Panc1 (cell line): ENCODE measurements at regions not wholly inside any gene's neighbourhood (a gene's known extent, or its start where the extent isn't known, plus 50 kb on each side); places are given as distances from the start of the nearest gene placed in this dataset.

Source experiments
- ATAC-seq: fragments of 200-7000 bp; cut with Tn5 transposase; 2 replicates; pipeline ENCODE4 v1.9.1; 2020; ENCODE audit warnings: mild to moderate bottlenecking, moderate library complexity
- BruUV-seq: library from RNA; stranded (reverse); fragments of 400-500 nt; replicated peaks from 2 replicates; lab custom pipeline; 2021; lab: Mats Ljungman, UMichigan
- CTCF ChIA-PET: fragments of 300-600 bp; sonication (Branson Sonifier 250); formaldehyde crosslinking; loops from one replicate; lab custom pipeline; 2022; ENCODE audit warnings: antibody characterized with exemption; lab: Charles Lee
- POLR2A ChIA-PET: fragments of 300-600 bp; sonication (Branson Sonifier 250); formaldehyde crosslinking; loops from one replicate; lab custom pipeline; 2022; ENCODE audit warnings: antibody characterized with exemption; lab: Charles Lee
- DNase-seq: peaks from one replicate; pipeline ENCODE4 v3.0.0-alpha.2; 2010; ENCODE audit warnings: low read depth, low spot score
- H3K27ac ChIP-seq: 2 replicates; pipeline ENCODE4 v1.5.1; 2011; ENCODE audit warnings: mild to moderate bottlenecking, low read length, inconsistent platforms
- H3K27me3 ChIP-seq: fragments of 200-500 bp; sonication (Bioruptor generic); 2 replicates; pipeline ENCODE4 v1.6.0; 2014; ENCODE audit warnings: low read length, inconsistent platforms; ENCODE audit not compliant: control insufficient read depth, insufficient read depth
- H3K36me3 ChIP-seq: fragments of 200-500 bp; sonication (Bioruptor generic); 2 replicates; pipeline ENCODE4 v1.5.1; 2014; ENCODE audit warnings: inconsistent platforms, mild to moderate bottlenecking, low read length, moderate library complexity; ENCODE audit not compliant: control insufficient read depth, insufficient read depth
- H3K4me1 ChIP-seq: 2 replicates; pipeline ENCODE4 v1.5.1; 2011; ENCODE audit warnings: inconsistent platforms, mild to moderate bottlenecking, low read length, moderate library complexity; ENCODE audit not compliant: control insufficient read depth, insufficient read depth
- H3K4me3 ChIP-seq, 2 experiments: 2 replicates each; pipeline ENCODE4 v1.5.1; 2011 to 2012; ENCODE audit warnings: low read depth in 2 of 2, low read length in 2 of 2, mild to moderate bottlenecking in 2 of 2, inconsistent platforms in 1 of 2, moderate library complexity in 1 of 2
- H3K9me3 ChIP-seq: fragments of 200-500 bp; sonication (Bioruptor generic); 2 replicates; pipeline ENCODE4 v1.5.1; 2014; ENCODE audit warnings: low read depth, mild to moderate bottlenecking, inconsistent platforms, low read length, moderate library complexity; ENCODE audit not compliant: control insufficient read depth, insufficient read depth
- POLR2AphosphoS5 ChIP-seq: IDR thresholded peaks from 2 replicates; pipeline ENCODE4 v1.6.1; 2012; ENCODE audit warnings: mild to moderate bottlenecking, low read depth, low read length, moderate library complexity
- REST ChIP-seq, 2 experiments: IDR thresholded peaks; 2 replicates each; pipeline ENCODE4 v1.6.1; 2011 to 2012; ENCODE audit warnings: low read depth in 2 of 2, control low read depth in 1 of 2, low read length in 1 of 2, mild to moderate bottlenecking in 1 of 2, moderate library complexity in 1 of 2; ENCODE audit not compliant: insufficient read depth in 1 of 2
- SIN3A ChIP-seq: IDR thresholded peaks from 2 replicates; pipeline ENCODE4 v1.6.1; 2012; ENCODE audit warnings: low read depth, mild to moderate bottlenecking, low read length, moderate library complexity, borderline replicate concordance; ENCODE audit not compliant: insufficient read depth
- TCF7L2 ChIP-seq: IDR thresholded peaks from 2 replicates; pipeline ENCODE4 v1.6.1; 2011; ENCODE audit warnings: mild to moderate bottlenecking, low read depth, low read length, inconsistent platforms
- in situ Hi-C: cut with HindIII; loops from 2 replicates; pipeline ENCODE4 v1.10.0; 2016; ENCODE audit warnings: low sequenced_read_pairs, low pct_unique_long_range_greater_than_20kb
- intact Hi-C: fragments of 100-400 bp; cut with micrococcal nuclease; formaldehyde crosslinking; loops from one replicate; pipeline ENCODE4 v1.10.0; 2022; ENCODE audit not compliant: unreplicated experiment
- TF ChIP-seq, protein P1 (sequence below): fragments of 450-650 bp; IDR thresholded peaks from 2 replicates; pipeline ENCODE4 v1.5.1; 2017; ENCODE audit warnings: mild to moderate bottlenecking

DNA sequence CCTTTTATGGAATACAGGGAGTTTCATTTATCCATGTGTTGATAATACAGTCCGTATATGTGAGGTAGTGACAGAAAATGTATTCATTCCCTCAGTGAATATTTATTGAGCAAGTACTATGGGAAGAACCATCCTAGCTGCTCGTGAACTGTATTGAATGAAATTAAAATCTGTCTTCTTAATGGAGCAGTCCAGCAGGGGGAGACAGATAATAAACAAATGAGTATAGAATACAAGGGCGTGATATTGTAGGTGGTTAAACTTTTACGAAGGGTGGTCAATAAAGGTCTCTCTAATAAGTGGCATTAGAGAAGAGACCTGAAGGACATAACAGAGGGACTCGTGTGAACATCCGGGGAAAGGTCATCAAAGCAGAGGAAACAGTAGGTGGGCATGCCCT lies 62.7 kb upstream of the OSTN start:
- ChIA-PET CTCF (interaction anchor here (0.6 kb wide), 1 partner anchor 364 kb away, joined by 3 read pairs; no protein-coding TSS in a partner anchor), POLR2A (no interaction called here)
- Histone ChIP-seq H3K27me3 (no peaks in the 10 kb centered on the region), H3K4me1 (no peaks in the 10 kb centered on the region), H3K36me3 (no peaks in the 10 kb centered on the region), H3K9me3 (peaks cover 6% of the 10 kb centered on the region; the same call in 1 of the 2 replicates), H3K27ac (no peak overlapping the region), H3K4me3 (no peak overlapping the region)
- intact Hi-C loops (loop anchor here (10.0 kb wide), 1 partner anchor 258 kb away; no protein-coding TSS in a partner anchor), in situ Hi-C loops (no loop called here)
- BruUV-seq, result no TSS peak
- DNase-seq, result no peak
- TF ChIP-seq SIN3A, result no peak
- TF ChIP-seq REST (IDR thresholded peaks at IDR 0.05; ENCODE audit: insufficient read depth in 1 of 2, low read depth in 2 of 2, low read length in 1 of 2), result no peak
- no peak for TF ChIP-seq POLR2AphosphoS5
- no peak for TF ChIP-seq TCF7L2
- TF ChIP-seq, protein P1, sequence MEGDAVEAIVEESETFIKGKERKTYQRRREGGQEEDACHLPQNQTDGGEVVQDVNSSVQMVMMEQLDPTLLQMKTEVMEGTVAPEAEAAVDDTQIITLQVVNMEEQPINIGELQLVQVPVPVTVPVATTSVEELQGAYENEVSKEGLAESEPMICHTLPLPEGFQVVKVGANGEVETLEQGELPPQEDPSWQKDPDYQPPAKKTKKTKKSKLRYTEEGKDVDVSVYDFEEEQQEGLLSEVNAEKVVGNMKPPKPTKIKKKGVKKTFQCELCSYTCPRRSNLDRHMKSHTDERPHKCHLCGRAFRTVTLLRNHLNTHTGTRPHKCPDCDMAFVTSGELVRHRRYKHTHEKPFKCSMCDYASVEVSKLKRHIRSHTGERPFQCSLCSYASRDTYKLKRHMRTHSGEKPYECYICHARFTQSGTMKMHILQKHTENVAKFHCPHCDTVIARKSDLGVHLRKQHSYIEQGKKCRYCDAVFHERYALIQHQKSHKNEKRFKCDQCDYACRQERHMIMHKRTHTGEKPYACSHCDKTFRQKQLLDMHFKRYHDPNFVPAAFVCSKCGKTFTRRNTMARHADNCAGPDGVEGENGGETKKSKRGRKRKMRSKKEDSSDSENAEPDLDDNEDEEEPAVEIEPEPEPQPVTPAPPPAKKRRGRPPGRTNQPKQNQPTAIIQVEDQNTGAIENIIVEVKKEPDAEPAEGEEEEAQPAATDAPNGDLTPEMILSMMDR, result peak; percentile 59; the same call in 1 of the 2 replicates
- ATAC-seq, result no peak

- ChIA-PET CTCF (no interaction called here), POLR2A (no interaction called here)
- DNase-seq (no peak), ATAC-seq (no peak)
- H3K27ac ChIP-seq, result no peak overlapping the region
- no peaks in the 10 kb centered on the region for H3K4me1 ChIP-seq
- in situ Hi-C loops (no loop called here), intact Hi-C loops (loop anchor here (10.0 kb wide), 1 partner anchor 260 kb away; no protein-coding TSS in a partner anchor)
- no peak overlapping the region for H3K4me3 ChIP-seq
- TF ChIP-seq SIN3A, result no peak
- TF ChIP-seq, protein P1, result no peak
- TF ChIP-seq TCF7L2, result no peak
- no peak for TF ChIP-seq REST (IDR thresholded peaks at IDR 0.05; ENCODE audit: insufficient read depth in 1 of 2, low read depth in 2 of 2, low read length in 1 of 2)
- TF ChIP-seq POLR2AphosphoS5, result no peak
- no peaks in the 10 kb centered on the region for H3K36me3 ChIP-seq
- H3K9me3 ChIP-seq, result no peaks in the 10 kb centered on the region
- BruUV-seq, result no TSS peak
- no peaks in the 10 kb centered on the region for H3K27me3 ChIP-seq
Measured at GRCh38 chr3:191135175-191135574, 63.9 kb upstream of the OSTN start.
